HK-2 (cell line): ENCODE measurements at regions not wholly inside any gene's neighbourhood (a gene's known extent, or its start where the extent isn't known, plus 50 kb on each side); places are given as distances from the start of the nearest gene placed in this dataset.
"Not testable (repeated sequence)": the region's sequence is repeated elsewhere in the genome, so short reads cannot be mapped to it uniquely, and the experiment has no call there.

Experiments used
- DNase-seq: peaks from one replicate; pipeline ENCODE4 v3.0.0-alpha.2; 2018; ENCODE audit not compliant: unreplicated experiment

DNA sequence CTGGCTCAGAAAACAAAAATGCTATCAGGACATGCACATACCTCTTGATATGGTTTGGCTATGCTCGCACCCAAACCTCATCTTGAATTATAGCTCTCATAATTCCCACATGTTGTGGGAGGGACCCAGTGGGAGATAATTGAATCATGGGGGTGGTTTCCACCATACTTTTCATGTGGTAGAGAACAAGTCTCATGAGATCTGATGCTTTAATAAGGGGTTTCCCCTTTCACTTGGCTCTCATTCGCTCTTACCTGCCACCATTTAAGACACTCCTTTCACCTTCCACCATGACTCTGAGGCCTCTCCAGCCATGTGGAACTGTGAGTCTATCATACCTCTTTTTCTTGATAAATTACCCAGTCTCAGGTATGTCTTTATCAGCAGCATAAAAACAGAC, 958.6 kb downstream of the TRAM1L1 start:
- DNase-seq, result no peak

DNA sequence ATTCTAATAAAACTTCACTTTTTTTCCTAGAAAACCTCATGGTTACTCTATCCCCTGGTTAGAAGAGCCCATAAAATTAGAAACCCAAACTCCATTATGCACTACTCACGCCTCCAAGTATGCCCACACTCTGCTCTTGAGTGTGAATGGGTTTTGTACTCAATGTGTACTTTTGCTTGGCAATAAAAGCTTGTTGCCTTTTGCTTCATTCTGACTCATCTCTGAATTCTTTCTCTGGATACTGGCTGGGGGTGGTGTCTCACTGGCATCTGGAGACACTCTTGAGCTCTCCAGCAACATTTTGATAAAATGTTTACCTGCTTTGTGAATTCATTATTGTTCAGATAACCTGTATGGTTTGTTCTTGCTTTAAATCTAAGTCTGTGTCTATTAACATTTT, 963.3 kb downstream of the TRAM1L1 start:
- DNase-seq, result peak; percentile 7

DNA sequence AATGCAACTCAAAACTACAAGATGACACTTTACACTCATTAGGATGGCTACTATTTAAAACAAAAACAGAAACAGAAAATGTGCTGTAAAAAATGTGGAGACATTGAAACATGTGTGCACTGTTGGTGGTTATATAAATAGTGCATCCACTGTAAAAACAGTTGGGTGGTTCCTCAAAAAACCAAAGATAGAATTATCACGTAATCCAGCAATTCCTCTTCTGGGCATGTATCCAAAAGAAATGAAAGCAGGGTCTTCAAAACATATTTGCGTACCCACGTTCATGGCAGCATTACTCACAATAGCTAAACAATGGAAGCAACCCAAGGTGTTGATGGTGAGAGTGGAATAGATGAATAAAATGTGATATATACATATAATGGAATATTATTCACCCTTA, 967.2 kb downstream of the TRAM1L1 start:
- no peak for DNase-seq

DNA sequence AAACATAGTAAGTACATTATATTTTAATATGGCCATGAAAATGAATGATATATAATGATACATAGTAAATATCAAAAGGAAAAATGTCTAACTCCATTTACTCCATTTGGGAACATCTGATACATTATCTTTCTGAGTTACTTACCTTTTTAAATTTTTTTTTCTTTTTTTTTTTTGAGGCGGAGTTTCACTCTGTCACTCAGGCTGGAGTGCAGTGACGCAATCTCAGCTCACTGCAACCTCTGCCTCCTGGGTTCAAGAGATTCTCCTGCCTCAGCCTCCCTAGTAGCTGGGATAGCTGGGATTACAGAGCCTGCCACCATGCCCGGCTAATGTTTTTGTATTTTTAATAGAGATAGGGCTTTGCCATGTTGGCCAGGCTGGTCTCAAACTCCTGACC, 972.5 kb downstream of the TRAM1L1 start:
- DNase-seq, result not testable (repeated sequence)

DNA sequence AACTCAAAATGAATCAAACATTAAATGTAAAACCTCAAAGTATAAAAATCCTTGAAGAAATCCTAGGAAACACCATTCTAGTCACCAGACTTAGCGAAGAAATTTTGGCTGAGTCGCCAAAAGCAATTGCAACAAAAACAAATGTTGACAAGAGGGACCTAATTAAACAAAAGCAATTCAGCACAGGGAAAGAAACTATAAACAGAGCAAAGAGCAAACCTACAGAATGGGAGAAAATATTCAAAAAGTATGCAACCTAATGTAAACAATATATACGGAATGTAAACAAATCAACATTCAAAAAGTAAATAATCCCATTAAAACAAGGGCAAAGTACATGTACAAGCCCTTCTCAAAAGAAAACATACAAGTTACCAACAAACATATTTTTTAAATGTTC, 974.7 kb downstream of the TRAM1L1 start:
- DNase-seq, result no peak

DNA sequence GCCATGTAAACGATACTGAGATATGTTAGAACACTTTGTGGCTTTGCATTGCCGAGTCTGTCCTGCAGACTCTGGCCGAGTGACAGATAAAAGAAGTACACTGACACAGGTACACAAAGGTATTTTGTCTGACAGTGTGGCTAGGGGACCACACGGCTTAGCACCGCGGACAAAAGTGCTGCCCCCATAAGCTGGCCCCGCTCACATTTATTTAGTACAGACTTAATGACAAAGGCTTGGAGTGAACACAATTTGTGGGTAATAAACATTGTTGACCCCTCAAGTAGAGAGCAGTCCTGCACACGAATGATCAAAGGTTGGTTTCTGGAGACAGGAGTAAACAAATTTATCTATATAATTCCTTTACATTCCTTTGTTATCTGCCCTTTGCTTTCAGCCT, 976.8 kb downstream of the TRAM1L1 start:
- no peak for DNase-seq

DNA sequence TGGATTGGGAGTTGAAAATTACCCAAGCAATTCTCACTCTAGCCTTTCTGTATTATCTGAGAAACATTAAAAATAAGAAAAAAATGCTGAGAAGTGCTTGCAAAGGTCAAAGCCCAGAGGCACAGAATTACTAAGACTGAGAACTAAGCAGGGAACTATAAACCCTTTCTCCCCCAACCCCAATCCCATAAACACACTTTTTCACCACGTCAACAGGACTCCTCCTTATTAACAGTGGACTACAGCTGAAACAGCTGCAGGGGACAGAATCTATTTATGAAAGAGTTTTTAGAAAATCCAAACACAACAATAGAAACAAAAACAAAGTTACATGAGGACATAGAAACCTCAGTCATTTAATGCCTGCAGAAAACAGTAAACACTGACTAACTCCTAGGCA, 984.1 kb downstream of the TRAM1L1 start:
- no peak for DNase-seq

DNA sequence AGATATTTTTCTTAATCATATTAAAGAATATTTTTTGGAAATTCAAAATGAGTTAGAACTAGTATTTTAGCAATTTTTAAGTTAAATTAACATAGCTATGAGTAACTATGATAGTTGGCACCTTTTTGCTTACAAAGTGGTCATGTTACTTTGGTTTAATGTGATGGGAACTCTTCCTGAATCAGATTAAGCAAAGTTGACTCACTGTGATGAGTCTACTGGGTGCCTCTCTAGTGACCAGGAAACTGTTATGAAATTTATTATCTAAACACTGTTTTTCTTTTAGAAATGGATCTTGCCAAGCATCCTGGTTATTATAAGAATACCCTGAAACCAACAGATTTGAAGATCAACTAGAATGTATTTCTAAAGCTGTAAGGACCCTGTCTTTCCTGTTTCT, 985.8 kb downstream of the TRAM1L1 start:
- no peak for DNase-seq

DNA sequence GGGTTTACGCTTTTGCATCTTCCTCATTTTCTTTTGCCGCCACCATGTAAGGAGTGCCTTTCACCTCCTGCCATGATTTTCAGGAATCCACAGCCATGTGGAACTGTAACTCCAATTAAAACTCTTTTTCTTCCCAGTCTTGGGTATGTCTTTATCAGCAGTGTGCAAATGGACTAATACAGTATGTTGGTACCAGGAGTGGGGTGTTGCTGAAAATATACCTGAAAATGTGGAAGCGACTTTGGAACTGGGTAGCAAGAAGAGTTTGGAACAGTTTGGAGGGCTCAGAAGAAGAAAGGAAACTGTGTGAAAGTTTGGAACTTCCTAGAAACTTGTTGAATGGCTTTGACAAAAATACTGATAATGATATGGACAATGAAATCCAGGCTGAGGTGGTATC, 983.9 kb upstream of the NDST4 start:
- not testable (repeated sequence) for DNase-seq

DNA sequence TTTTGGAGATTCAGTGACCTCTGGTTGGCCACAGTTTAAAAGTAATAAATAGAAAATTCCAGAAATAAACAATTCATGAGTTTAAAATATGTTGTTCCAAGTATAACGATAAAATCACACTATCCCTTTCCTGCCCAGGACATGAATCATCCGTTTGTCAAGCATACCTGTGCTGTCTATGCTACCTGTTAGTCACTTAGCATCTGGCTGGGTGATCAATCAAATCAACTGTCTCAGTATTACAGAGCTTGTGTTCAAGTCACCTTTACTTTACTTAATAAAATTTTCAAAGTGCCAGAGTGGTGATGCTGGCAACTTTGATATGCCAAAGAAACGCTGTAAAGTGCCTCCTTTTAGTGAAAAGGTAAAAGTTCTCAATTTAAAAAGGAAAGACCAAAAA, 979.5 kb upstream of the NDST4 start:
- no peak for DNase-seq

DNA sequence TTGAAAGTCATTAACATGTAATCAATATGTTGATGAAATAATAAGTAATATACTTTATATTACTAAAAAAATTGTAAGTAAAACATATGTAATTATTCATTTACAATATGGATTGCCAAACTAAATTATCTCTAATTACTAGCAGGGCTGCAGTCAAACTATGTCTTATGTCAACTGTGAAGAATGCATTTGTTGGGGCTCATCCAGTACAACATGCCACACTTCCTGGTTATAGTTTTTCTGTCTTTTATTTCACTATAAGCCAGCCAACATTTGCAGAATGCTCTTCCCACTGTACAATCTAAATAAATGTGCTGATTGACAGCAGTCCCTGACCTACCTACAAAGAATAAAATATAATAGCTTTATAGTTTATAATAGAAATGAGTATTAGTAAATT, 975.4 kb upstream of the NDST4 start:
- DNase-seq, result no peak

DNA sequence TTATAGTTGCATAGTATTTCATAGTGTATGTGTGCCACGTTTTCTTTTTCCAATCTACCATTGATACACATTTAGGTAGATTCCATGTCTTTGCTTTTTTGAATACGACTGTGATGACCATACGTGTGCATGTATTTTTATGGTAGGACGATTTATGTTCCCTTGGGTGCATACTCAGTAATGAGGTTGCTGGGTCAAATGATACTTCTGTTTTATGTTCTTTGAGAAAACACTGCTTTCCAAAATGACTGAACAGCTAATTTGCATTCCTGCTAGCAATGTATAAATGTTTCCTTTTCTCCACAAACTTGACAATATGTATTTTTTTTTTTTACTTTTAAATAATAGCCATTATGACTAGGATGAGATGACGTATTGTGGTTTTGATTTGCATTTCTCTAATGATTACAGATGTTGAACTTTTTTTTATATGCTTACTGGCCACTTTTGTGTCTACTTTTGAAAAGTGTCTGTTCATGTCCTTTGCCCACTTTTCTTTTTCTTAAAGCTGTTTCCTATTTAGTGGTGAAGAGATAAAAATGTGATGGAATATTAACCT, 969.5 kb upstream of the NDST4 start:
- no peak for DNase-seq

DNA sequence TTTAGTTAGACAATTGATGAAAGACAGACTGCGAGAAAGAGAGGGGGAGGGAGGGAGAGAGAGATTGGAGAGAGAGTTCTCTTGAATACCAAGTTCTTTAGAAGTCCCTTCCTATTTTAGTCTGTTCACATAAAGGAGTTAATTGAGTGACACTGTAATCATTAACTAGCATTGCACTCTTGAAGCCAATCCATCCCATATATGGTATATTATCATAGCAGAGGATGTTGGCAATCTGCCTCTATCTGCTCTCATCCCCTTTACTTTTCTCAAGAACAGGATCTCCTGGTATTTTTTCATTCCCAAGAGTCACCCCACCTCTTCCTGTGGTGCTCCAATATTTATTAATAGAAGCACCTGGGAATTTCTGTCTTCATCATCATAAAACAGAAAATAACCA, 959.6 kb upstream of the NDST4 start:
- DNase-seq, result no peak

DNA sequence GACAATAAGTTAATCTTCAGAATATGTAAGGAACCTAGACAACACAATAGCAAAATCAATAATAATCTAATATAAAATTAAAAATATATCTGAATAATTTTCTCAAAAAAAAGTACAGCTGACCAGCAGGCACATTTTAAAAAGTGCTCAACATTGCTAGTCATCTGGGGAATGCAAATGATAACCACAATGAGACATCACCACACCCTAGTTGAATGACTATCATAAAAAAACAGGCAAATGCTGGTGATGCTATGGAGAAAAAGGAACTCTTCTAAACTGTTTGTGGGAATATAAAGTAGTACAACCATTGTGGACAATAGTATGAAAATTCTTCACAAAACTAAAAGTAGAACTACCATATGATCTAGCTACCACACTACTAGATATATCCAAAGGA, 956.9 kb upstream of the NDST4 start:
- DNase-seq, result no peak

DNA sequence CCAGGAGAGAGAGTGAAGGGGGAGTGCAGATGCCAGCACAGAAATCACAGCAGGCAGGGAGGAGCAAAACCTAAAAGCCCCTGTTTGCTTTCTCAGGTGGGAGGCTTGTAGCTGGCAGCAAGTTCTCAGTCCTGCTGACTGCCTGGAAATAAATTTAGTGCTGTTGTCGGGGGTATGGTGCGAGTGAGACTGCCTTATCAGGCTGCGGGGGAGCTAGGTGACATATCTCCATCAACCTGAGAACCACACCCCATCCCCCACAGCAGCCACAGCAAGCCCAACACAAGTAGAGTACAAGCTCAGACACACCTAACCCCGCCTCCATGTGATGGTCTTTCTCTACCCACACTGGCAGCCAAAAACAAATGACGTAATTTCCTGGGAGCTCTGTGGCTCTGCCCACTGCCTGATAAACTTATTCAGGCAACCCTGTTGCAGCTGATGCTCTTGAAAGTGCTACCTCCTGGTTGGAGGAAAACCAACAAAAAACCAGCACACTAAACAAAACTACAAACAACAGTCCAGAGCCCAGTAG, 953.4 kb upstream of the NDST4 start:
- DNase-seq, result no peak

DNA sequence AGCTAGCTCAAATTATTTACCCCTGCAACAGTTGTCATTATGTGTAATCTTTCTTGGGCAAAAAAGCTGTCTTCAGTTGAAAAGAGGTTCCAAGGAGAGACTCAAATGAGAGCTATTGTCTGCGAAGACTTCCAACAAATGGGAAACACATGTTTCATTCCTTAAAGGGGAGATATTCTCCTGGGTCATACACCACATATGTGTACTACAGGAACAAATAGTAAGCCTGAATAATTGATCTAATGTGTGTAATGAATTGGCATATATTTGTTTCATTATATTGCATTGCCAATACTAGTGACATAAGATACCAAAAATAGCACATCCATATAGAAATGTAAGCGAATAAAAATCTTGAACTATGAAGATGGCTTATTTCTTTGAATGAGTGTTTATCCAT, 950.9 kb upstream of the NDST4 start:
- no peak for DNase-seq

DNA sequence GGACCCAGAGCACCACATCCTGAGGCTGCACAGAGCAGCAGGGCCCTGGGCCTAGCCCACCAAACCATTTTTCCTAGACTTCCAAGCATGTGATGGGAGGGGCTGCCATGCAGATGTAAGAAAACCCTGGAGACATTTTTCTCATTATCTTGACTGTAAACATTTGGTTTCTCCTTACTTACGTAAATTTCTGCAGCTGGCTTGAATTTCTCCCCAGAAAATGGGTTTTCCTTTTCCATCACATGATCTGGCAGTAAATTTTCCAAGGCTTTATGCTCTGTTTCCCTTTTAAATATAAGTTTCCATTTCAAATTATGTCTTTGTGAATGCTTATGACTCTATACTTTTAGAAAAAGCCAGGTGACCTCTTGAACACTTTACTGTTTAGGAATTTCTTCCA, 945.9 kb upstream of the NDST4 start:
- DNase-seq, result no peak

DNA sequence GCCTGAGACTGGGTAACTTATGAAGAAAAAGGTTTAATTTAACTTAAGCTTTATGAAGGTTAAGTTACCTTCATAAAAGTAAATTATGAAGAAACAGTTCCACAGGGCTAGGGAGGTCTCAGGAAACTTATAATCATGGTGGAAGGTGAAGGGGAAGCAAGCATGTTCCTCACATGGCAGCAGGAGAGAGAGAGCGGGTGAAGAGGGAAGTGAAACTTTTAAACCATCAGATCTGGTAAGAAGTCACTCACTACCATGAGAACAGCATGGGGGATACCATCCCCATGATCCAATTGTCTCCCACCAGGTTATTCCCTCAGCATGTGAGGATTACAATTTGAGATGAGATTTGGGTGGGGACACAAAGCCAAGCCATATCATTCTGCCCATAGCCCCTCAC, 944.7 kb upstream of the NDST4 start:
- DNase-seq, result no peak

DNA sequence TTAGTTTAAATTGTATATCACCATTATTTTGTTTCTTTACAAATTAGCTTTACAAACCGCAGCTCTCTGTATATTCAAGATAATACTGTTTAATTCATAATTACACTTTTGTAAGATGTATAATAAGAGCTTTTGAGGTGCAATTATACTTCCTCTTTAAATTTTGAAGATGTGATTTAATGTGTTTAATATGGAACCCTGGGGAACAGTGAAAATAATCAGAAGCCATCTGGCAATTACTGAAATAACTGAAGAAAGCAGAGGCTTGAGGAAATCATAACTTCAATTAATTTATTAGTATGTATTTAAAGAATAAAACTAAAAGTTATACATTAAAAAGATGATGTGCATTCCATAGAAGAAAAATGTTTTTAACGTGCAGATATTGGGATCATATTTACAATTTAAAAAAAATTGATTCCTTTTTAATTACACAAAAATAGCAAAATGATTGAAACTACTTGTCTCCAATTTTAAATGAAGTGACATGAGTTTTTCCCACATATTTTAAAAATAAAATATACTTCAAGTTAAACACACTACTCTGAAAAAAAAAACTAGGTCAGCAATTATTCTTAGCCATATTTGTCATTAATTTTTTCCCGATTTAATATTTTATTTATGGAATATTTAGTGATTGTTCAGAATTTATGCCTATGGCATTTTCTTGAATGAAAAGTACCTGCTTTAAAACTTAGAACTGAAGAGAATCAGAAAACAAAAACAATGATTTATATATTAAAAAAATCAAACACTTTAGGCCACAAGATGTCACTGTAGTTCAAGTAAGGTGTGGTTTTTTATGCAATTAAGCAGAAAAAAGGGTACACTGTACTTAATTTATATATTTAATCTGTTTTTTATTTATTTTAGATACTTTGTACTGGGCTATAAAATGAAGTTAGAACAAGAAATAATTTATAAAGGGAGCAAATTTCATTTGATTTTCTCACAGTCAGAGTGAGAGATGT, 942.7 kb upstream of the NDST4 start:
- DNase-seq, result no peak

DNA sequence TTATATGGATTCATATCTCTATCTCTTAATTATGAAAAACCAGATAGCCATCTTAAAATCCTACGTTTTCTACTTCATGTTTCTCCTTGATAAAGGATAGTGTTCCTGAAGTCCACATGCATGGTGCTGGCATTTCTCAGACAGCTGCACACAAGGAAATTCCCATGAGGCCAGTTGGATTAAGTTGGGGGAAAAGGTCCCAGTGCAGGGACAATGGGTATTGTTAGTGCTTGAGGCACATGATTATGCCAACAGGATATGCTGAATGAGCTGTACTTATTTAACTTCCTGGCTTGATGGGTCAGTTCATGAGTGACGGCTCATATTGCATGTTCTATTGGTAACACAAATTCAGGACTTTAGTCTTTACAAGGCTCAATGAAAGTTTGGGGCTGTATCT, 913.9 kb upstream of the NDST4 start:
- DNase-seq, result no peak

DNA sequence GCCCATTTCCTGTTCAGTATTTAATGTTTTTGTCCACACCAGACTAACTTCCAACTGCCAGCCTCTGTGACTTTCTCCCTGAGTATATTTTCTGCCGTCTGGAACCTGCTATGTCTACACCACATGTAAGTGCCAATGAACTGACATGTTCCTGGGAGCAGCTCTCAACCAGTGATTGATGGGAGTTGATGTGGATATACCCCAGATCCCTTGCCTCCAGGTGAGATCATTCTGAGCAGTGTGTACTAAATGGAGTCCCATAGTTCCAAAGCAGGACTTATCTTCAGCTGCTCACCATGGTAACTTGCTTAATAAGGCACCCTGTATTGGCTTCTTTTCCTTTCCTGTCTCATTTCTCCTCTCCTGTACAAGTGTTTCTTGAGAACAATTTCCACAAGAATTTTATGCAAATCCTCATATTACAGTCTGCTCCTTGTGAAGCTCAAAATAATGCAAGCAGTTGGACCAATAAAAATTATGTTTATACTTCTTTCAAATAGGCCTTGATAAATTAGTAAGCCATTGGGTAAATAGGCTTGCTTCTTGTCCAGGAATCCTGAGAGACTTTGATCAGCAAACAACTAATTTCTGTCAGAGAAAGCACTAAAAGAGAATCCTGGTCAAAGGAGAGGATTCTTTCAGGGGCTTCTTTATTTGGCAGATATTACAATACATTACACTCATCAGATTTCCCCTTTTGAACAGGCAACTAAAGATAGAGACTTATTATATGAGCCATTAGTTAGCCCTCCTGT, 911.7 kb upstream of the NDST4 start:
- no peak for DNase-seq

DNA sequence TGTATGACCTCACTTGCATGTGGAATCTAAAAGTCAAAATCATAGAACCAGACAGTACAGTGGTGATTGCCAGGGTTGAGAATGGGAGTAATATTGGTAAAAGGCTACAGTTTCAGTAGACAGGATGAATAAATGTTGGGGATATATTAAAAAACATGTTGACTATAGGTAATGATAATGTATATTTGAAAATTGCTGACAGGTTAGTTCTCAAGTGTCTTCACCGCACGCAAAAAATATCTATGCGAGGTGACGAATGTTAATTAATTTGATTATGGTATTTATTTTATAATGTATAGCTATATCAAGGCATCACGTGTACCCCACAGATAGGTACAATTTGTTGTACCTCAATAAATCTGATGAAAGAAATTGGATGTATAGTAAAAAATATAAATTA, 909.6 kb upstream of the NDST4 start:
- no peak for DNase-seq
